ENCODE measurements at regions not wholly inside any gene's neighbourhood (a gene's known extent, or its start where the extent isn't known, plus 50 kb on each side); places are given as distances from the start of the nearest gene placed in this dataset.

GRCh38 chr6:14921878-14922671 is 323.8 kb upstream of the JARID2 start:
- H3K4me3 ChIP-seq (ENCODE audit: low read depth in 2 of 2, low read length in 1 of 2), result no peak overlapping the region
- H3K9ac ChIP-seq, result no peak overlapping the region
- no peaks in the 10 kb centered on the region for H3K9me3 ChIP-seq
- POLR2A ChIA-PET, result no interaction called here
- H2AFZ ChIP-seq (ENCODE audit: low read depth), result no peak overlapping the region
- TF ChIP-seq CTCF (IDR thresholded peaks at IDR 0.05), result no peak
- TF ChIP-seq PBX3 (IDR thresholded peaks at IDR 0.05), result no peak
- no peak for TF ChIP-seq EP300 (IDR thresholded peaks at IDR 0.05; ENCODE audit: borderline replicate concordance in 1 of 2, low read depth in 1 of 2, low read length in 1 of 2)
- no peak for TF ChIP-seq SIN3A (IDR thresholded peaks at IDR 0.05; ENCODE audit: borderline replicate concordance, low read depth, low read length)
- TF ChIP-seq USF2 (IDR thresholded peaks at IDR 0.05; ENCODE audit: borderline replicate concordance, low read depth, low read length), result no peak
- no peak for TF ChIP-seq NRF1 (IDR thresholded peaks at IDR 0.05; ENCODE audit: low read depth, low read length)
- no peak for TF ChIP-seq REST (IDR thresholded peaks at IDR 0.05; ENCODE audit: low read depth, low read length)
- no peak for TF ChIP-seq TAF1 (IDR thresholded peaks at IDR 0.05; ENCODE audit: borderline replicate concordance, low read depth, low read length)
- TF ChIP-seq JUND (IDR thresholded peaks at IDR 0.05), result no peak
- no peak for TF ChIP-seq RFX5 (IDR thresholded peaks at IDR 0.05; ENCODE audit: low read length)
- no peak for TF ChIP-seq IRF3 (IDR thresholded peaks at IDR 0.05; ENCODE audit: low read depth, low read length)
- TF ChIP-seq TEAD4 (IDR thresholded peaks at IDR 0.05; ENCODE audit: borderline replicate concordance, insufficient read depth), result no peak
- no peak for TF ChIP-seq CHD2 (IDR thresholded peaks at IDR 0.05; ENCODE audit: low read length, partially characterized antibody)
- no peak for TF ChIP-seq ELF1 (IDR thresholded peaks at IDR 0.05)
- TF ChIP-seq RAD21 (IDR thresholded peaks at IDR 0.05; ENCODE audit: low read length), result no peak
- TF ChIP-seq ZBTB33 (IDR thresholded peaks at IDR 0.05; ENCODE audit: borderline replicate concordance, low read depth), result no peak
- no peak for TF ChIP-seq FOXM1 (IDR thresholded peaks at IDR 0.05; ENCODE audit: low read depth)
- no peaks in the 10 kb centered on the region; a peak in 1 of 4 replicates for H3K4me1 ChIP-seq (ENCODE audit: control insufficient read depth in 1 of 2, insufficient read depth in 2 of 2, low read depth in 1 of 2, low read length in 1 of 2)
- H3K4me2 ChIP-seq, result no peak overlapping the region
- no peaks in the 10 kb centered on the region for H3K27me3 ChIP-seq (ENCODE audit: insufficient read depth)
- 70% methylated on average over 15 of the region's 15 CpGs for WGBS (ENCODE audit: low lambda C conversion rate)
- CTCF ChIA-PET, result no interaction called here
- H3K27ac ChIP-seq (ENCODE audit: low read depth in 2 of 2, low read length in 1 of 2), result no peak overlapping the region
- H3F3A ChIP-seq (replicated peaks; ENCODE audit: insufficient read depth), result no peaks in the 10 kb centered on the region
- no peaks in the 10 kb centered on the region for H4K20me1 ChIP-seq (ENCODE audit: insufficient read depth)
- no peaks in the 10 kb centered on the region for H3K9me2 ChIP-seq
- H3K36me3 ChIP-seq (replicated peaks in 1 of 2; ENCODE audit: control insufficient read depth in 1 of 2, insufficient read depth in 2 of 2, low read length in 1 of 2), result no peaks in the 10 kb centered on the region
- H3K79me2 ChIP-seq (ENCODE audit: insufficient read depth), result no peaks in the 10 kb centered on the region
- peak; percentile 34 for DNase-seq

All from SK-N-SH (cell line).